CD4-positive, alpha-beta T cell (primary cell): ENCODE measurements at regions not wholly inside any gene's neighbourhood (a gene's known extent, or its start where the extent isn't known, plus 50 kb on each side); places are given as distances from the start of the nearest gene placed in this dataset.

Source experiments
- ATAC-seq: fragments of 200-7000 bp; cut with Tn5 transposase; one replicate; pipeline ENCODE4 v1.10.0; 2022; ENCODE audit warnings: mild to moderate bottlenecking; ENCODE audit not compliant: poor library complexity
- CTCF ChIA-PET: fragments of 350-600 bp; sonication (Branson Sonifier 250); formaldehyde crosslinking; loops from one replicate; lab custom pipeline; 2021; ENCODE audit warnings: antibody characterized with exemption, inconsistent platforms; lab: Charles Lee
- POLR2A ChIA-PET: fragments of 350-600 bp; sonication (Branson Sonifier 250); formaldehyde crosslinking; loops from one replicate; lab custom pipeline; 2021; ENCODE audit warnings: antibody characterized with exemption, inconsistent platforms; lab: Charles Lee
- DNase-seq, 14 experiments: peaks; one replicate each; pipeline ENCODE4 v3.0.0-alpha.2; 2013 to 2020; ENCODE audit warnings: mixed read lengths in 2 of 14
- H3K27ac ChIP-seq, 2 donors: one replicate each; pipeline versions ENCODE4 v1.5.1 to v1.7.0; 2013; ENCODE audit warnings: low read length in 2 of 2, low read depth in 1 of 2, mild to moderate bottlenecking in 1 of 2
- H3K27me3 ChIP-seq, 2 experiments: 1 replicate in 1 of 2; 2 replicates in 1 of 2; pipeline versions ENCODE4 v1.6.1 to v1.7.0; 2013; ENCODE audit warnings: low read length in 2 of 2, control low read depth in 1 of 2, mild to moderate bottlenecking in 1 of 2, moderate library complexity in 1 of 2; ENCODE audit not compliant: insufficient read depth in 2 of 2, control insufficient read depth in 1 of 2
- H3K36me3 ChIP-seq: one replicate; pipeline ENCODE4 v1.6.1; 2013; ENCODE audit warnings: low read length, control low read depth; ENCODE audit not compliant: insufficient read depth
- H3K4me1 ChIP-seq: one replicate; pipeline ENCODE4 v1.6.1; 2013; ENCODE audit warnings: low read length, control low read depth; ENCODE audit not compliant: insufficient read depth
- H3K4me3 ChIP-seq: one replicate; pipeline ENCODE4 v1.5.1; 2013; ENCODE audit warnings: mild to moderate bottlenecking, low read length, moderate library complexity
- H3K9me3 ChIP-seq, 2 experiments: 1 replicate in 1 of 2; 2 replicates in 1 of 2; pipeline versions ENCODE4 v1.6.1 to v1.7.0; 2013; ENCODE audit warnings: low read length in 2 of 2, mild to moderate bottlenecking in 2 of 2, control low read depth in 1 of 2, moderate library complexity in 1 of 2; ENCODE audit not compliant: control insufficient read depth in 1 of 2, insufficient read depth in 1 of 2
- H3K27ac Mint-ChIP-seq: one replicate; pipeline ENCODE4 v1.8.0; 2020; ENCODE audit warnings: mixed read lengths
- H3K27me3 Mint-ChIP-seq: one replicate; pipeline ENCODE4 v1.8.0; 2021; ENCODE audit warnings: mixed read lengths
- H3K36me3 Mint-ChIP-seq: one replicate; pipeline ENCODE4 v1.8.0; 2021; ENCODE audit warnings: low read depth, mixed read lengths
- H3K4me1 Mint-ChIP-seq: one replicate; pipeline ENCODE4 v1.8.0; 2021; ENCODE audit warnings: low read depth, mixed read lengths
- H3K4me3 Mint-ChIP-seq: one replicate; pipeline ENCODE4 v1.8.0; 2020; ENCODE audit warnings: mild to moderate bottlenecking, mixed read lengths
- H3K9me3 Mint-ChIP-seq: one replicate; pipeline ENCODE4 v1.8.0; 2020; ENCODE audit warnings: mixed read lengths
- intact Hi-C, 2 experiments: fragments of 100-400 bp; cut with DNase I in 1 of 2; cut with micrococcal nuclease in 1 of 2; formaldehyde crosslinking; loops; one replicate each; pipeline versions ENCODE4 v1.15.1 to v1.9.0; 2023 to 2025; cut with DNase I, micrococcal nuclease
- TF ChIP-seq, protein P1 (sequence below): fragments of 200-600 bp; IDR thresholded peaks from one replicate; pipeline ENCODE4 v1.8.0; 2022; ENCODE audit warnings: antibody characterized with exemption, mild to moderate bottlenecking

GRCh38 chr10:3976718-3977117, 191.7 kb upstream of the KLF6 start:
- Mint-ChIP-seq H3K27me3 (no peaks in the 10 kb centered on the region), H3K4me1 (peaks cover 24% of the 10 kb centered on the region), H3K9me3 (peaks cover 3% of the 10 kb centered on the region), H3K4me3 (no peak overlapping the region), H3K27ac (no peak overlapping the region), H3K36me3 (no peaks in the 10 kb centered on the region)
- H3K9me3 ChIP-seq, result peaks cover 0 to 7% of the 10 kb centered on the region in 2 experiments
- peak overlapping the region; percentile 4 to 26 for H3K27ac ChIP-seq
- no peak overlapping the region for H3K4me3 ChIP-seq
- POLR2A ChIA-PET, result interaction anchor here (0.7 to 1.7 kb wide), 7 partner anchors 16 to 194 kb away, joined by 3 to 5 read pairs (median 3); partner anchors contain the start of gene KLF6
- peak in 4 of 14 experiments; percentile 21 to 61 (median 31) for DNase-seq
- intact Hi-C loops, result loop anchor here in 1 of 2 experiments (10.0 kb wide), 1 partner anchor 172 kb away; no protein-coding TSS in a partner anchor
- no peaks in the 10 kb centered on the region for H3K27me3 ChIP-seq
- no peaks in the 10 kb centered on the region for H3K36me3 ChIP-seq
- TF ChIP-seq, protein P1, sequence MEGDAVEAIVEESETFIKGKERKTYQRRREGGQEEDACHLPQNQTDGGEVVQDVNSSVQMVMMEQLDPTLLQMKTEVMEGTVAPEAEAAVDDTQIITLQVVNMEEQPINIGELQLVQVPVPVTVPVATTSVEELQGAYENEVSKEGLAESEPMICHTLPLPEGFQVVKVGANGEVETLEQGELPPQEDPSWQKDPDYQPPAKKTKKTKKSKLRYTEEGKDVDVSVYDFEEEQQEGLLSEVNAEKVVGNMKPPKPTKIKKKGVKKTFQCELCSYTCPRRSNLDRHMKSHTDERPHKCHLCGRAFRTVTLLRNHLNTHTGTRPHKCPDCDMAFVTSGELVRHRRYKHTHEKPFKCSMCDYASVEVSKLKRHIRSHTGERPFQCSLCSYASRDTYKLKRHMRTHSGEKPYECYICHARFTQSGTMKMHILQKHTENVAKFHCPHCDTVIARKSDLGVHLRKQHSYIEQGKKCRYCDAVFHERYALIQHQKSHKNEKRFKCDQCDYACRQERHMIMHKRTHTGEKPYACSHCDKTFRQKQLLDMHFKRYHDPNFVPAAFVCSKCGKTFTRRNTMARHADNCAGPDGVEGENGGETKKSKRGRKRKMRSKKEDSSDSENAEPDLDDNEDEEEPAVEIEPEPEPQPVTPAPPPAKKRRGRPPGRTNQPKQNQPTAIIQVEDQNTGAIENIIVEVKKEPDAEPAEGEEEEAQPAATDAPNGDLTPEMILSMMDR, result no peak
- CTCF ChIA-PET, result interaction anchor here (0.5 to 1.2 kb wide), 2 partner anchors 101 to 743 kb away, joined by 3 read pairs; no protein-coding TSS in a partner anchor
- peak; percentile 63 for ATAC-seq
- H3K4me1 ChIP-seq, result peaks cover 71% of the 10 kb centered on the region

DNA sequence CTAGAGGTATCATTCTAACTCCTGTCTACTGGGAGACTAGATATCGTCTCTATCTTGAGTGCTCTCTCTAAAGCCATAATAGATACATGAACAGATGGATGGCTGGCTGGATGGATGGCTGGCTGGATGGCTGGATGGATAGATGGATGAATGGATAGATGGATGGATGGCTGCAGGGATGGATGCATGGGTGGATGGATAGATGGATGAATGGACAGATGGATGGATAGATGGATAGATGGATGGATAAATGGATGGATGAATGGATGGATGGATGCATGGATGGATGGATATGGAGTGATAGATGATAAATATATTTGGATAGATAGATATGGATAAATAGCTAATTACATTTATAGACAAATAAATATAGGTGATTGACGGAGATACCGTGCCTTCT, 191.2 kb upstream of the KLF6 start:
- H3K4me1 ChIP-seq, result peaks cover 71% of the 10 kb centered on the region
- peaks cover 30% of the 10 kb centered on the region for H3K4me1 Mint-ChIP-seq
- POLR2A ChIA-PET, result interaction anchor here (1.0 to 5.8 kb wide), 4 partner anchors 15 to 193 kb away, joined by 3 to 40 read pairs (median 4); partner anchors contain the start of gene KLF6
- H3K27ac Mint-ChIP-seq, result no peak overlapping the region
- peaks cover 0 to 7% of the 10 kb centered on the region in 2 experiments for H3K9me3 ChIP-seq
- H3K4me3 ChIP-seq, result no peak overlapping the region
- no peaks in the 10 kb centered on the region for H3K27me3 Mint-ChIP-seq
- no peak for ATAC-seq
- intact Hi-C loops, result loop anchor here in 1 of 2 experiments (10.0 kb wide), 1 partner anchor 171 kb away; no protein-coding TSS in a partner anchor
- TF ChIP-seq, protein P1, result no peak
- peaks cover 3% of the 10 kb centered on the region for H3K9me3 Mint-ChIP-seq
- H3K27me3 ChIP-seq, result no peaks in the 10 kb centered on the region
- H3K4me3 Mint-ChIP-seq, result no peak overlapping the region
- DNase-seq, result no peak
- H3K27ac ChIP-seq, result peak overlapping the region in 1 of 2 donors; percentile 4
- CTCF ChIA-PET, result interaction anchor here (1.2 kb wide), 1 partner anchor 101 kb away, joined by 3 read pairs; no protein-coding TSS in a partner anchor
- H3K36me3 Mint-ChIP-seq, result no peaks in the 10 kb centered on the region
- H3K36me3 ChIP-seq, result no peaks in the 10 kb centered on the region

DNA sequence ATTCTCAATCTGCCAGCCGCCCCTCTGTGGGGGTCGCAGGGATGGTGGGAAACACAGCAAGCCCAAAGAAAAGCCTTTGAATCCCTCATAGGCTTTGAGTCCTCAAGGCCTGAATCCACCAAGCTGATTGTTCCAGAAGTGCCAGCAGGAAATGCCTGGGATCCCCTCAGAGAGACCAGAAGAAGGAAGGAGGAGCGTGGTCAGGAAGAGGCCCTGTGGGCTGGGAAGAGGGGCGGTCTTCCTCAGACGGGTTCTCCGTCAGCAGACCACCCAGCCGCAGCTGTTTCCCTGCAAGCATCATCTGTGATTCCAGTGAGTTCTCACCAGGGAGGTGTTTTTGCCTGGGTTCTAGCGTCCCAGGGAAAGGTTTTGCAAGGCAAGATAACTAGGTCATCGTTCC, 190.0 kb upstream of the KLF6 start:
- intact Hi-C loops, result loop anchor here in 1 of 2 experiments (10.0 kb wide), 1 partner anchor 170 kb away; no protein-coding TSS in a partner anchor
- Mint-ChIP-seq H3K4me1 (peaks cover 41% of the 10 kb centered on the region), H3K4me3 (no peak overlapping the region), H3K9me3 (peaks cover 3% of the 10 kb centered on the region), H3K27ac (no peak overlapping the region), H3K27me3 (no peaks in the 10 kb centered on the region), H3K36me3 (no peaks in the 10 kb centered on the region)
- DNase-seq (no peak), ATAC-seq (no peak)
- TF ChIP-seq, protein P1, result no peak
- POLR2A ChIA-PET, result interaction anchor here (0.5 to 5.8 kb wide), 3 partner anchors 41 to 198 kb away, joined by 3 to 40 read pairs (median 3); partner anchors contain the start of gene KLF6
- no peaks in the 10 kb centered on the region for H3K36me3 ChIP-seq
- peaks cover 78% of the 10 kb centered on the region for H3K4me1 ChIP-seq
- H3K9me3 ChIP-seq, result peaks cover 0 to 7% of the 10 kb centered on the region in 2 experiments
- H3K27me3 ChIP-seq, result no peaks in the 10 kb centered on the region
- H3K4me3 ChIP-seq, result no peak overlapping the region
- H3K27ac ChIP-seq, result no peak overlapping the region
- CTCF ChIA-PET, result interaction anchor here (0.6 kb wide), 1 partner anchor 11 kb away, joined by 4 read pairs; no protein-coding TSS in a partner anchor
